ENCODE measurements at regions not wholly inside any gene's neighbourhood (a gene's known extent, or its start where the extent isn't known, plus 50 kb on each side); places are given as distances from the start of the nearest gene placed in this dataset.

DNA sequence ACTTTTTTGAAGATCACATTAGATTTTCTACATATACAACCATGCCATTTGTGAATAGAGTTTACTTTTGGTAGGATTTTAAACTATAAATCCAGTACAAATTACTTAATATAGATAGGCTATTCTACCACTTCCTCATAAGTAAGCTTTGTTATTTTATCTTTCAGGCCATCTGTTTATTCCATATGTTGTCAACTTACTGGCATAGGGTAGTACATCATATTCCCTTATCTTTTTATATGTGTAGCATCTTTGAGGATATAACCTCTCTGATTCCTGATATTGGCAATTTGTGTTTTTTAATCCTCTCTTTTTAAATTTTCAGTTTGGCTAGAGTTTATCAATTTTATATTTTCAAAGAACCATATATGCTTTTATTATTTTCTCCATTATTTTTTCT is 515.4 kb downstream of the DIPK2A start:
- TF ChIP-seq CTCF (IDR thresholded peaks at IDR 0.05) (no peak), POLR2A (IDR thresholded peaks at IDR 0.05) (no peak)
